ENCODE measurements at regions not wholly inside any gene's neighbourhood (a gene's known extent, or its start where the extent isn't known, plus 50 kb on each side); places are given as distances from the start of the nearest gene placed in this dataset.

- Histone ChIP-seq H3K36me3 (ENCODE audit: control insufficient read depth, insufficient read depth, low read length) (no peaks in the 10 kb centered on the region), H3K4me1 (ENCODE audit: control insufficient read depth, insufficient read depth, low read length) (no peaks in the 10 kb centered on the region), H3K27ac (ENCODE audit: low read depth, low read length) (peak overlapping the region; percentile 30), H3K4me3 (ENCODE audit: low read length) (no peak overlapping the region), H3K9ac (ENCODE audit: extremely low read depth, low read length, poor library complexity, severe bottlenecking) (no peak overlapping the region), H3K27me3 (ENCODE audit: control insufficient read depth, insufficient read depth, low read length, poor library complexity, severe bottlenecking) (no peaks in the 10 kb centered on the region), H3K9me3 (ENCODE audit: control insufficient read depth, low read length) (no peaks in the 10 kb centered on the region)
- Mint-ChIP-seq H3K36me3 (ENCODE audit: low read depth) (no peaks in the 10 kb centered on the region), H3K27me3 (ENCODE audit: insufficient read depth) (no peaks in the 10 kb centered on the region), H3K4me3 (no peak overlapping the region), H3K27ac (no peak overlapping the region), H3K4me1 (peaks cover 13% of the 10 kb centered on the region), H3K9me3 (no peaks in the 10 kb centered on the region)
- no peak for DNase-seq
- no peak for TF ChIP-seq CTCF (conservative IDR thresholded peaks at IDR 0.05)
- WGBS, 2 experiments (ENCODE audit: insufficient coverage in 1 of 2, insufficient read length in 1 of 2): 92% methylated on average over 1 of the region's 1 CpG; no CpG with 5 or more reads in 1 of the 2 experiments
These were observed 483.3 kb upstream of the GOLIM4 start for GRCh38 chr3:168579010-168579409.

GRCh38 chr3:168575750-168576149 is 480.0 kb upstream of the GOLIM4 start:
- WGBS, 2 experiments (ENCODE audit: insufficient coverage in 1 of 2, insufficient read length in 1 of 2): 39 to 80% methylated on average over 1 to 2 of the region's 2 CpGs
- Mint-ChIP-seq H3K4me3 (no peak overlapping the region), H3K27me3 (ENCODE audit: insufficient read depth) (no peaks in the 10 kb centered on the region), H3K4me1 (no peaks in the 10 kb centered on the region), H3K9me3 (no peaks in the 10 kb centered on the region), H3K27ac (no peak overlapping the region), H3K36me3 (ENCODE audit: low read depth) (no peaks in the 10 kb centered on the region)
- Histone ChIP-seq H3K36me3 (ENCODE audit: control insufficient read depth, insufficient read depth, low read length) (no peaks in the 10 kb centered on the region), H3K27ac (ENCODE audit: low read depth, low read length) (no peak overlapping the region), H3K9me3 (ENCODE audit: control insufficient read depth, low read length) (no peaks in the 10 kb centered on the region), H3K4me3 (ENCODE audit: low read length) (no peak overlapping the region), H3K27me3 (ENCODE audit: control insufficient read depth, insufficient read depth, low read length, poor library complexity, severe bottlenecking) (no peaks in the 10 kb centered on the region), H3K9ac (ENCODE audit: extremely low read depth, low read length, poor library complexity, severe bottlenecking) (no peak overlapping the region), H3K4me1 (ENCODE audit: control insufficient read depth, insufficient read depth, low read length) (no peaks in the 10 kb centered on the region)
- no peak for TF ChIP-seq CTCF (conservative IDR thresholded peaks at IDR 0.05)
- no peak for DNase-seq

GRCh38 chr3:168574455-168575158 is 478.9 kb upstream of the GOLIM4 start:
- no peak for DNase-seq
- no peaks in the 10 kb centered on the region for H3K27me3 Mint-ChIP-seq (ENCODE audit: insufficient read depth)
- Histone ChIP-seq H3K27me3 (ENCODE audit: control insufficient read depth, insufficient read depth, low read length, poor library complexity, severe bottlenecking) (no peaks in the 10 kb centered on the region), H3K4me1 (ENCODE audit: control insufficient read depth, insufficient read depth, low read length) (no peaks in the 10 kb centered on the region), H3K27ac (ENCODE audit: low read depth, low read length) (no peak overlapping the region), H3K36me3 (ENCODE audit: control insufficient read depth, insufficient read depth, low read length) (no peaks in the 10 kb centered on the region), H3K4me3 (ENCODE audit: low read length) (no peak overlapping the region), H3K9me3 (ENCODE audit: control insufficient read depth, low read length) (no peaks in the 10 kb centered on the region), H3K9ac (ENCODE audit: extremely low read depth, low read length, poor library complexity, severe bottlenecking) (no peak overlapping the region)
- no peak overlapping the region for H3K27ac Mint-ChIP-seq
- TF ChIP-seq CTCF (conservative IDR thresholded peaks at IDR 0.05): no peak
- no peaks in the 10 kb centered on the region for H3K36me3 Mint-ChIP-seq (ENCODE audit: low read depth)
- no peaks in the 10 kb centered on the region for H3K9me3 Mint-ChIP-seq
- H3K4me3 Mint-ChIP-seq: no peak overlapping the region
- 91% methylated on average over 1 of the region's 1 CpG; no CpG with 5 or more reads in 1 of the 2 experiments for WGBS, 2 experiments (ENCODE audit: insufficient coverage in 1 of 2, insufficient read length in 1 of 2)
- H3K4me1 Mint-ChIP-seq: no peaks in the 10 kb centered on the region

Measured in endodermal cell (in vitro differentiated cells).